ENCODE measurements at regions not wholly inside any gene's neighbourhood (a gene's known extent, or its start where the extent isn't known, plus 50 kb on each side); places are given as distances from the start of the nearest gene placed in this dataset.

- Histone ChIP-seq H3K9me3 (no peaks in the 10 kb centered on the region), H3K27me3 (peaks cover 23% of the 10 kb centered on the region), H3K4me3 (ENCODE audit: low read depth in 1 of 2, low read length in 1 of 2) (no peak overlapping the region)
These were observed 64.4 kb upstream of the BMP2 start for GRCh38 chr20:6703047-6703446.

GRCh38 chr20:6702144-6702543 is 65.3 kb upstream of the BMP2 start:
- H3K9me3 ChIP-seq: no peaks in the 10 kb centered on the region
- peaks cover 14% of the 10 kb centered on the region for H3K27me3 ChIP-seq
- H3K27ac ChIP-seq: no peak overlapping the region
- no peak overlapping the region for H3K4me3 ChIP-seq (ENCODE audit: low read depth in 1 of 2, low read length in 1 of 2)
- H3K36me3 ChIP-seq: no peaks in the 10 kb centered on the region
- H3K4me1 ChIP-seq (ENCODE audit: control insufficient read depth in 1 of 2, insufficient read depth in 1 of 2, low read depth in 1 of 2, low read length in 1 of 2): no peaks in the 10 kb centered on the region
- TF ChIP-seq CTCF (IDR thresholded peaks at IDR 0.05): no peak

More at GRCh38 chr20:6703047-6703446, 64.4 kb upstream of the BMP2 start:
- Histone ChIP-seq H3K27ac (no peak overlapping the region), H3K4me1 (ENCODE audit: control insufficient read depth in 1 of 2, insufficient read depth in 1 of 2, low read depth in 1 of 2, low read length in 1 of 2) (no peaks in the 10 kb centered on the region), H3K36me3 (no peaks in the 10 kb centered on the region)
- TF ChIP-seq CTCF (IDR thresholded peaks at IDR 0.05): no peak

GRCh38 chr20:6700563-6701329 is 66.7 kb upstream of the BMP2 start:
- no peak overlapping the region for H3K4me3 ChIP-seq (ENCODE audit: low read depth in 1 of 2, low read length in 1 of 2)
- H3K27ac ChIP-seq: no peak overlapping the region
- H3K36me3 ChIP-seq: no peaks in the 10 kb centered on the region
- no peak for TF ChIP-seq CTCF (IDR thresholded peaks at IDR 0.05)
- peaks cover 7% of the 10 kb centered on the region for H3K27me3 ChIP-seq
- H3K4me1 ChIP-seq (ENCODE audit: control insufficient read depth in 1 of 2, insufficient read depth in 1 of 2, low read depth in 1 of 2, low read length in 1 of 2): no peaks in the 10 kb centered on the region
- H3K9me3 ChIP-seq: no peaks in the 10 kb centered on the region

GRCh38 chr20:6699921-6700562 is 67.4 kb upstream of the BMP2 start:
- no peaks in the 10 kb centered on the region for H3K9me3 ChIP-seq
- no peaks in the 10 kb centered on the region for H3K4me1 ChIP-seq (ENCODE audit: control insufficient read depth in 1 of 2, insufficient read depth in 1 of 2, low read depth in 1 of 2, low read length in 1 of 2)
- no peak overlapping the region for H3K27ac ChIP-seq
- no peak overlapping the region for H3K4me3 ChIP-seq (ENCODE audit: low read depth in 1 of 2, low read length in 1 of 2)
- H3K36me3 ChIP-seq: no peaks in the 10 kb centered on the region
- no peak for TF ChIP-seq CTCF (IDR thresholded peaks at IDR 0.05)
- no peaks in the 10 kb centered on the region for H3K27me3 ChIP-seq

GRCh38 chr20:6698723-6699122 is 68.8 kb upstream of the BMP2 start:
- Histone ChIP-seq H3K27ac (no peak overlapping the region), H3K4me3 (ENCODE audit: low read depth in 1 of 2, low read length in 1 of 2) (no peak overlapping the region), H3K27me3 (no peaks in the 10 kb centered on the region), H3K4me1 (ENCODE audit: control insufficient read depth in 1 of 2, insufficient read depth in 1 of 2, low read depth in 1 of 2, low read length in 1 of 2) (no peaks in the 10 kb centered on the region), H3K9me3 (no peaks in the 10 kb centered on the region), H3K36me3 (no peaks in the 10 kb centered on the region)
- TF ChIP-seq CTCF (IDR thresholded peaks at IDR 0.05): no peak

Data from neutrophil (primary cell).